Natural killer cell (primary cell): ENCODE measurements at regions not wholly inside any gene's neighbourhood (a gene's known extent, or its start where the extent isn't known, plus 50 kb on each side); places are given as distances from the start of the nearest gene placed in this dataset.

ENCODE experiments used
- ATAC-seq, 3 donors: fragments of 150-1000 bp in 2 of 3; fragments of 200-7000 bp in 1 of 3; cut with Tn5 transposase; 1 replicate in 1 of 3; 2 replicates in 2 of 3; pipeline ENCODE4 v1.10.0; 2021; ENCODE audit warnings: mild to moderate bottlenecking in 2 of 3, moderate library complexity in 2 of 3
- DNase-seq, 2 donors: peaks; one replicate each; pipeline versions ENCODE4 v3.0.0 to v3.0.0-alpha.2; 2013 to 2021; ENCODE audit warnings: mixed read lengths in 1 of 2
- H3K27ac ChIP-seq: one replicate; pipeline ENCODE4 v1.5.1; 2013; ENCODE audit warnings: mild to moderate bottlenecking, low read length
- H3K27me3 ChIP-seq: one replicate; pipeline ENCODE4 v1.6.1; 2013; ENCODE audit warnings: low read length; ENCODE audit not compliant: control insufficient read depth, insufficient read depth
- H3K36me3 ChIP-seq: one replicate; pipeline ENCODE4 v1.6.1; 2013; ENCODE audit warnings: low read length; ENCODE audit not compliant: control insufficient read depth, insufficient read depth
- H3K4me1 ChIP-seq: one replicate; pipeline ENCODE4 v1.6.1; 2013; ENCODE audit warnings: low read length; ENCODE audit not compliant: control insufficient read depth, insufficient read depth
- H3K4me3 ChIP-seq: one replicate; pipeline ENCODE4 v1.5.1; 2013; ENCODE audit warnings: low read length
- H3K9me3 ChIP-seq: one replicate; pipeline ENCODE4 v1.6.1; 2013; ENCODE audit warnings: low read length; ENCODE audit not compliant: control insufficient read depth, insufficient read depth
- H3K27ac Mint-ChIP-seq, 2 donors: one replicate each; pipeline ENCODE4 v1.8.0; 2022; ENCODE audit warnings: mild to moderate bottlenecking in 2 of 2, mixed read lengths in 2 of 2, moderate library complexity in 1 of 2
- H3K27me3 Mint-ChIP-seq, 2 donors: one replicate each; pipeline ENCODE4 v1.8.0; 2022; ENCODE audit warnings: low read depth in 2 of 2, mixed read lengths in 2 of 2
- H3K36me3 Mint-ChIP-seq: one replicate; pipeline ENCODE4 v1.8.0; 2022; ENCODE audit warnings: mixed read lengths
- H3K4me1 Mint-ChIP-seq, 2 donors: one replicate each; pipeline ENCODE4 v1.8.0; 2022; ENCODE audit warnings: mixed read lengths in 2 of 2
- H3K4me3 Mint-ChIP-seq: one replicate; pipeline ENCODE4 v1.8.0; 2022; ENCODE audit warnings: mild to moderate bottlenecking, moderate library complexity, mixed read lengths
- H3K9me3 Mint-ChIP-seq, 2 donors: one replicate each; pipeline ENCODE4 v1.8.0; 2022; ENCODE audit warnings: mixed read lengths in 2 of 2
- CTCF ChIP-seq: fragments of 200-600 bp; IDR thresholded peaks from one replicate; pipeline ENCODE4 v1.8.0; 2022; ENCODE audit warnings: antibody characterized with exemption
- WGBS: methylation state at CpG from one replicate; pipeline ENCODE4 v1.1.7; 2013; ENCODE audit warnings: missing lambda C conversion rate; ENCODE audit not compliant: insufficient coverage; 5-methylcytosine and 5-hydroxymethylcytosine counted together
- intact Hi-C: fragments of 100-400 bp; cut with micrococcal nuclease; formaldehyde crosslinking; loops from one replicate; pipeline ENCODE4 v1.14.2; 2022

- Histone ChIP-seq H3K27me3 (no peaks in the 10 kb centered on the region), H3K9me3 (no peaks in the 10 kb centered on the region), H3K36me3 (peaks cover 15% of the 10 kb centered on the region), H3K27ac (peak overlapping the region; percentile 11), H3K4me1 (peaks cover 13% of the 10 kb centered on the region), H3K4me3 (no peak overlapping the region)
- Mint-ChIP-seq H3K9me3 (no peaks in the 10 kb centered on the region), H3K27ac (peak overlapping the region in 1 of 2 donors; percentile 70), H3K4me3 (no peak overlapping the region), H3K4me1 (peaks cover 0 to 36% of the 10 kb centered on the region in 2 donors), H3K36me3 (no peaks in the 10 kb centered on the region), H3K27me3 (no peaks in the 10 kb centered on the region)
- peak; percentile 45 for TF ChIP-seq CTCF
- ATAC-seq (peak in 2 of 3 donors; percentile 97 to 99), DNase-seq (peak; percentile 47 to 85)
- intact Hi-C loops = no loop called here
- 45% methylated on average over 6 of the region's 6 CpGs for WGBS
Measured at GRCh38 chrY:7310482-7311269, 399.1 kb upstream of the AMELY start.

DNA sequence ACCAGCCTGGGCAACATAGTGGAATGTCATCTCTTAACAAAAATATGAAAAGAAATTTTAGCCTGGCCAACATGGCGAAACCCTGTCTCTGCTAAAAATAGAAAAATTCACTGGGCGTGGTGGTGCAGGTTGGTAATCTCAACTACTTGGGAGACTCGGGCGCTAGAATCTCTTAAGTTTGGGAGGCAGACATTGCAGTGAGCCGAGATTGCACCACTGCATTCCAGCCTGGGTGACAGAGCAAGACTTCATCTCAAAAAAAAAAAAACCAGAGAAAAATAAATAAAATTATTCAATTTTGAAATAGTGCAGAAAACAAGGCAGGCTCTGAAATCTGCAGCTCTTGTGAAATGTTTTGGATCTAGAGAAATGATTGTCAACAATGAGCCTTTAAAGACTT is 397.3 kb upstream of the AMELY start:
- WGBS = 86% methylated on average over 4 of the region's 5 CpGs
- no peak overlapping the region for H3K4me3 ChIP-seq
- Mint-ChIP-seq H3K27me3 (no peaks in the 10 kb centered on the region), H3K36me3 (no peaks in the 10 kb centered on the region), H3K4me3 (no peak overlapping the region), H3K27ac (peak overlapping the region in 1 of 2 donors; percentile 14), H3K9me3 (no peaks in the 10 kb centered on the region), H3K4me1 (peaks cover 0 to 45% of the 10 kb centered on the region in 2 donors)
- H3K9me3 ChIP-seq = no peaks in the 10 kb centered on the region
- DNase-seq (no peak), ATAC-seq (no peak)
- intact Hi-C loops = no loop called here
- H3K27me3 ChIP-seq = no peaks in the 10 kb centered on the region
- H3K4me1 ChIP-seq = peaks cover 13% of the 10 kb centered on the region
- H3K27ac ChIP-seq = no peak overlapping the region
- peaks cover 21% of the 10 kb centered on the region for H3K36me3 ChIP-seq
- TF ChIP-seq CTCF = no peak

GRCh38 chrY:7302306-7302705 is 390.8 kb upstream of the AMELY start:
- Mint-ChIP-seq H3K36me3 (no peaks in the 10 kb centered on the region), H3K9me3 (no peaks in the 10 kb centered on the region), H3K27me3 (no peaks in the 10 kb centered on the region), H3K4me3 (no peak overlapping the region), H3K4me1 (peaks cover 0 to 55% of the 10 kb centered on the region in 2 donors), H3K27ac (peak overlapping the region in 1 of 2 donors; percentile 29)
- TF ChIP-seq CTCF = no peak
- Histone ChIP-seq H3K4me1 (peaks cover 25% of the 10 kb centered on the region), H3K4me3 (no peak overlapping the region), H3K9me3 (no peaks in the 10 kb centered on the region), H3K27ac (no peak overlapping the region), H3K36me3 (peaks cover 14% of the 10 kb centered on the region), H3K27me3 (no peaks in the 10 kb centered on the region)
- ATAC-seq (no peak), DNase-seq (no peak)
- intact Hi-C loops = no loop called here
- 68% methylated on average over 2 of the region's 3 CpGs for WGBS
